Neutrophil (primary cell): ENCODE measurements at regions not wholly inside any gene's neighbourhood (a gene's known extent, or its start where the extent isn't known, plus 50 kb on each side); places are given as distances from the start of the nearest gene placed in this dataset.

Experiments used
- H3K27ac ChIP-seq: fragments of 200-600 bp; sonication (generic); 2 replicates; pipeline ENCODE4 v1.5.1; 2016; ENCODE audit warnings: mild to moderate bottlenecking, moderate library complexity
- H3K27me3 ChIP-seq: fragments of 200-600 bp; sonication (generic); 2 replicates; pipeline ENCODE4 v1.6.0; 2016; ENCODE audit warnings: mild to moderate bottlenecking
- H3K36me3 ChIP-seq: fragments of 200-600 bp; sonication (generic); 2 replicates; pipeline ENCODE4 v1.5.1; 2017
- H3K4me1 ChIP-seq, 2 experiments: fragments of 200-600 bp in 1 of 2; sonication (generic) in 1 of 2; 1 replicate in 1 of 2; 2 replicates in 1 of 2; pipeline versions ENCODE4 v1.5.1 to v1.6.1; 2013 to 2016; ENCODE audit warnings: low read depth in 1 of 2, low read length in 1 of 2, mild to moderate bottlenecking in 1 of 2, moderate library complexity in 1 of 2; ENCODE audit not compliant: control insufficient read depth in 1 of 2, insufficient read depth in 1 of 2
- H3K4me3 ChIP-seq, 2 experiments: fragments of 200-600 bp in 1 of 2; sonication (generic) in 1 of 2; 1 replicate in 1 of 2; 2 replicates in 1 of 2; pipeline ENCODE4 v1.5.1; 2013 to 2016; ENCODE audit warnings: low read depth in 1 of 2, low read length in 1 of 2, mild to moderate bottlenecking in 1 of 2, moderate library complexity in 1 of 2
- H3K9me3 ChIP-seq: fragments of 200-600 bp; sonication (generic); 2 replicates; pipeline ENCODE4 v1.5.1; 2016
- TF ChIP-seq, protein P1 (sequence below): fragments of 200-600 bp; sonication (generic); IDR thresholded peaks from 2 replicates; pipeline ENCODE4 v1.5.1; 2016; ENCODE audit warnings: antibody characterized with exemption

DNA sequence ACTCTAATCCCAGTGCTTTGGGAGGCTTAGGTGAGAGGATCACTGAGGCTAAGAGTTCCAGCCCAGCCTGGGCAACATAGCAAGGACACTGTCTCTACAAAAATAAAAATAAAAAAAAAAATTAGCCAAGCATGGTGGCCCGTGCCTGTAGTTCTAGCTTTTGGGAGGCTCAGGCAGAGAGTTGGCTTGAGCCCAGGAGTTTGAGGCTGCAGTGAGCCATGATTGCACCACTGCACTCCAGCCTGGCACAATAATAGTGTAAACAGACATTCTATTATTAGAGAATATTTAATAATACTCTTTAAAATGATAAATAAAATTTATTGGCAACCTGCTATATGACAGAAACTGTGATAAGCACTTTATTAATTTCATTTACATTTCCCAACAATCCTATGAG is 908.9 kb downstream of the TUSC7 start:
- TF ChIP-seq, protein P1, sequence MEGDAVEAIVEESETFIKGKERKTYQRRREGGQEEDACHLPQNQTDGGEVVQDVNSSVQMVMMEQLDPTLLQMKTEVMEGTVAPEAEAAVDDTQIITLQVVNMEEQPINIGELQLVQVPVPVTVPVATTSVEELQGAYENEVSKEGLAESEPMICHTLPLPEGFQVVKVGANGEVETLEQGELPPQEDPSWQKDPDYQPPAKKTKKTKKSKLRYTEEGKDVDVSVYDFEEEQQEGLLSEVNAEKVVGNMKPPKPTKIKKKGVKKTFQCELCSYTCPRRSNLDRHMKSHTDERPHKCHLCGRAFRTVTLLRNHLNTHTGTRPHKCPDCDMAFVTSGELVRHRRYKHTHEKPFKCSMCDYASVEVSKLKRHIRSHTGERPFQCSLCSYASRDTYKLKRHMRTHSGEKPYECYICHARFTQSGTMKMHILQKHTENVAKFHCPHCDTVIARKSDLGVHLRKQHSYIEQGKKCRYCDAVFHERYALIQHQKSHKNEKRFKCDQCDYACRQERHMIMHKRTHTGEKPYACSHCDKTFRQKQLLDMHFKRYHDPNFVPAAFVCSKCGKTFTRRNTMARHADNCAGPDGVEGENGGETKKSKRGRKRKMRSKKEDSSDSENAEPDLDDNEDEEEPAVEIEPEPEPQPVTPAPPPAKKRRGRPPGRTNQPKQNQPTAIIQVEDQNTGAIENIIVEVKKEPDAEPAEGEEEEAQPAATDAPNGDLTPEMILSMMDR: no peak
- no peaks in the 10 kb centered on the region for H3K9me3 ChIP-seq
- no peak overlapping the region for H3K27ac ChIP-seq
- H3K36me3 ChIP-seq: no peaks in the 10 kb centered on the region
- H3K4me3 ChIP-seq: no peak overlapping the region
- H3K27me3 ChIP-seq: no peaks in the 10 kb centered on the region
- H3K4me1 ChIP-seq: no peaks in the 10 kb centered on the region

DNA sequence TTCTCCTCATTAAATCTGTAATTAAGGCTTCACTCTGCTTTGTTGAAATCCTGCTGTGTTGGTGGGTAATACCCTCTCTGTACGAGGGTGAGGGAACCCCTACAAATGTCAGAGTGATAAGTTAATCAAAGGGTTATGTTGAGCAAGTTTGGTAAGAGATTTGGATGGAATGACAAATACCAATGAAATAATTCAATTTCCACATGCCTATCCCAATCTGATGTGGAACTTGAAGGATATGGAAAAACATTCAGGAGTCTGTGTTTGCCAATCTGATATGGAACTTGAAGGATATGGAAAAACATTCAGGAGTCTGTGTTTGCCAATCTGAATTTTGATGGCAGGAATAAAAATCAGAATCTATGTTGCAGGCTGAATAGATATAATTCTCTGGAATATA is 910.2 kb downstream of the TUSC7 start:
- Histone ChIP-seq H3K36me3 (no peaks in the 10 kb centered on the region), H3K4me1 (no peaks in the 10 kb centered on the region), H3K27ac (no peak overlapping the region), H3K27me3 (no peaks in the 10 kb centered on the region), H3K4me3 (no peak overlapping the region), H3K9me3 (no peaks in the 10 kb centered on the region)
- TF ChIP-seq, protein P1: no peak

GRCh38 chr3:117622171-117622841 is 912.7 kb downstream of the TUSC7 start:
- Histone ChIP-seq H3K27ac (no peak overlapping the region), H3K4me1 (no peaks in the 10 kb centered on the region), H3K27me3 (no peaks in the 10 kb centered on the region), H3K36me3 (no peaks in the 10 kb centered on the region), H3K4me3 (no peak overlapping the region), H3K9me3 (no peaks in the 10 kb centered on the region)
- TF ChIP-seq, protein P1: no peak

GRCh38 chr3:117624424-117624823 is 914.8 kb downstream of the TUSC7 start:
- Histone ChIP-seq H3K4me3 (no peak overlapping the region), H3K27ac (no peak overlapping the region), H3K4me1 (no peaks in the 10 kb centered on the region), H3K36me3 (no peaks in the 10 kb centered on the region), H3K9me3 (no peaks in the 10 kb centered on the region), H3K27me3 (no peaks in the 10 kb centered on the region)
- TF ChIP-seq, protein P1: no peak

DNA sequence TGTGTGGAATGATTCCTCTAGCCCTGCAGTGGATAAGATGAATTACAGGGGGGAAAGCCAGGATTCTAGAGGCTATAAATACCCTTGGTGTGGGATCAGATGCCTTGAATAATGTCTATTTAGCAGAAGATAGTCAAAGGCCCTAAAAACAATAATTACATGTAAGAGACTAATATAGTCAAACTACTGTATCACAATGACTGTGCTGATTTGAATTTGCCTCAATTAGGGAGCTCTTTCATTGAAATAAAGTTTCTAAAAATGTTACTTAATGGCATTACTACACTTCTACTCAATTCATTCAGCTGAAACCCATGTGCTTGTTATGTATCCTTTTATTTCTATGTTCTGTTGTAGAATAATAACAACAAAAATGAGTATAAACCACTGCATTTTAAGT is 915.6 kb downstream of the TUSC7 start:
- Histone ChIP-seq H3K4me1 (no peaks in the 10 kb centered on the region), H3K36me3 (no peaks in the 10 kb centered on the region), H3K4me3 (no peak overlapping the region), H3K9me3 (no peaks in the 10 kb centered on the region), H3K27me3 (no peaks in the 10 kb centered on the region), H3K27ac (no peak overlapping the region)
- TF ChIP-seq, protein P1: no peak

GRCh38 chr3:117626577-117626976 is 917.0 kb downstream of the TUSC7 start:
- Histone ChIP-seq H3K36me3 (no peaks in the 10 kb centered on the region), H3K27me3 (no peaks in the 10 kb centered on the region), H3K4me1 (no peaks in the 10 kb centered on the region), H3K4me3 (no peak overlapping the region), H3K27ac (no peak overlapping the region), H3K9me3 (no peaks in the 10 kb centered on the region)
- TF ChIP-seq, protein P1: no peak
